Lower leg skin (tissue), 4 donors: ENCODE measurements at regions not wholly inside any gene's neighbourhood (a gene's known extent, or its start where the extent isn't known, plus 50 kb on each side); places are given as distances from the start of the nearest gene placed in this dataset.

Source experiments
- DNase-seq, 2 donors: peaks; one replicate each; pipeline ENCODE4 v3.0.0-alpha.2; 2019; ENCODE audit warnings: low spot score in 2 of 2
- H3K4me3 ChIP-seq: fragments of 200-600 bp; sonication (generic); 2 replicates; pipeline ENCODE4 v1.5.1; 2017; ENCODE audit warnings: mild to moderate bottlenecking, low read depth; ENCODE audit not compliant: poor library complexity, severe bottlenecking
- CTCF ChIP-seq, 3 donors: fragments of 450-650 bp; IDR thresholded peaks; one replicate each; pipeline ENCODE4 v1.5.1; 2016; ENCODE audit warnings: antibody characterized with exemption in 3 of 3, mild to moderate bottlenecking in 3 of 3, moderate library complexity in 2 of 3
- POLR2A ChIP-seq, 2 donors: fragments of 450-650 bp; IDR thresholded peaks; one replicate each; pipeline ENCODE4 v1.6.1; 2016 to 2017; ENCODE audit warnings: antibody characterized with exemption in 2 of 2, mild to moderate bottlenecking in 1 of 2, moderate library complexity in 1 of 2
- WGBS, 2 donors: methylation state at CpG; one replicate each; pipeline ENCODE4 v1.1.5; 2018; 5-methylcytosine and 5-hydroxymethylcytosine counted together
- intact Hi-C: fragments of 100-400 bp; cut with DNase I; formaldehyde crosslinking; loops from one replicate; pipeline ENCODE4 v1.15.0; 2023; ENCODE audit warnings: low total_unique reads

- intact Hi-C loops = no loop called here
- DNase-seq = no peak
- no peak for TF ChIP-seq POLR2A (IDR thresholded peaks at IDR 0.05)
- TF ChIP-seq CTCF (IDR thresholded peaks at IDR 0.05) = no peak
- H3K4me3 ChIP-seq = no peak overlapping the region
Observed at GRCh38 chr18:40917056-40917455, 1038.0 kb upstream of the PIK3C3 start.

- no peak overlapping the region for H3K4me3 ChIP-seq
- intact Hi-C loops = no loop called here
- WGBS, 2 donors = 80 to 84% methylated on average over 4 of the region's 4 CpGs
- DNase-seq = no peak
- TF ChIP-seq CTCF (IDR thresholded peaks at IDR 0.05) (no peak), POLR2A (IDR thresholded peaks at IDR 0.05) (no peak)
Observed at GRCh38 chr18:40915724-40916123, 1039.3 kb upstream of the PIK3C3 start.

- no peak overlapping the region for H3K4me3 ChIP-seq
- no peak for DNase-seq
- intact Hi-C loops = no loop called here
- 79 to 86% methylated on average over 4 of the region's 4 CpGs for WGBS, 2 donors
- TF ChIP-seq POLR2A (IDR thresholded peaks at IDR 0.05) (no peak), CTCF (IDR thresholded peaks at IDR 0.05) (no peak)
Observed at GRCh38 chr18:40911582-40912254, 1043.3 kb upstream of the PIK3C3 start.

DNA sequence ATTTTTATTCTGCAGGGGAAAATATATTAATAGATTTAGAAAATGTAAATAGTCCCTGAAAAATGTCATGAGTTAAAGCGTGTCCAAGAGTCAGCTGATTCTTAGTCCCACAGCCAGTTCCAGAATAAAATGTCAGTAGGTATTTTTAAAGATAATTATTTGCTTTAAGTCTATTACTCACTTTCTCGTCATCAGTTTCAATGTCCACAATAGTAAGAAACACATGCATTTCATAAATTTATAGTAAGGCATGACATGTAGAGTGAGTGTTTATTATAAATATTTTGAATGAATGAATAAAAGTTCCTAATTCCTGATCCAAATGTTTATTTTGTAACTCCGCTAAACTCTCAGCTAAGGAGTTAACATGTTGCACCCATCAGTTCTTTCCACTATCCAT is 1044.0 kb upstream of the PIK3C3 start:
- DNase-seq = no peak
- no peak overlapping the region for H3K4me3 ChIP-seq
- 87 to 91% methylated on average over 3 of the region's 3 CpGs for WGBS, 2 donors
- intact Hi-C loops = no loop called here
- TF ChIP-seq CTCF (IDR thresholded peaks at IDR 0.05) (no peak), POLR2A (IDR thresholded peaks at IDR 0.05) (no peak)

DNA sequence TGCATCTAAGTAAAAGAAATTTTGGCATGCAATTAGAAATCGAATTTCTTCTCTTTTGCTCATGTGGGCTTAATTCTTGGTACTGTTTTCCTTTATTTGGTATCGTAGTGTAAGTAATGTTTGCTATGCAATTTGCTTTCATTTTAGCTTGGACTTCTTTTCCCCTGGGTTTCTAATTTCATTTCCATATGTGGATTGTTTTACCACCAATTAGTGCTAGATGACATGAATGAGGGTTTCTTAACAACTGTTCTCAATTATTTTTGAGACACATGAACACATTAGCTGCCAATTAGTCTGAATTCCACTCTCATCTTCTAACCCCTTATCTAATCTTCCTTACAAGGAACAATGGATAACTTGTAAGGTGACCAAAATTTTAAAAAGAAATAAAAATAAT is 1047.2 kb upstream of the PIK3C3 start:
- intact Hi-C loops = no loop called here
- 53 to 66% methylated on average over 2 of the region's 2 CpGs for WGBS, 2 donors
- no peak overlapping the region for H3K4me3 ChIP-seq
- TF ChIP-seq POLR2A (IDR thresholded peaks at IDR 0.05) (no peak), CTCF (IDR thresholded peaks at IDR 0.05) (no peak)
- no peak for DNase-seq

GRCh38 chr18:40904295-40904694 is 1050.7 kb upstream of the PIK3C3 start:
- intact Hi-C loops = no loop called here

More at GRCh38 chr18:40904295-40904694, 1050.7 kb upstream of the PIK3C3 start:
- DNase-seq = no peak
- TF ChIP-seq CTCF (IDR thresholded peaks at IDR 0.05) (no peak), POLR2A (IDR thresholded peaks at IDR 0.05) (no peak)
- 0 to 42% methylated on average over 1 of the region's 1 CpG for WGBS, 2 donors
- H3K4me3 ChIP-seq = no peak overlapping the region
